Fibroblast of lung (primary cell): ENCODE measurements at regions not wholly inside any gene's neighbourhood (a gene's known extent, or its start where the extent isn't known, plus 50 kb on each side); places are given as distances from the start of the nearest gene placed in this dataset.

ENCODE experiments used
- DNase-seq, 2 donors: peaks; one replicate each; pipeline versions ENCODE4 v3.0.0 to v3.0.0-alpha.2; 2010; ENCODE audit warnings: low read depth in 2 of 2
- H2AFZ ChIP-seq: 2 replicates; pipeline ENCODE4 v1.5.1; 2012; ENCODE audit warnings: low read length, control low read depth, inconsistent platforms
- H3K27ac ChIP-seq: 2 replicates; pipeline ENCODE4 v1.5.1; 2011; ENCODE audit warnings: low read length, control low read depth; ENCODE audit not compliant: insufficient read depth
- H3K27me3 ChIP-seq: 2 replicates; pipeline ENCODE4 v1.5.1; 2011; ENCODE audit warnings: mild to moderate bottlenecking, low read length; ENCODE audit not compliant: control insufficient read depth, insufficient read depth
- H3K36me3 ChIP-seq: 2 replicates; pipeline ENCODE4 v1.5.1; 2011; ENCODE audit warnings: low read length; ENCODE audit not compliant: control insufficient read depth, insufficient read depth
- H3K4me1 ChIP-seq: 2 replicates; pipeline ENCODE4 v1.5.1; 2011; ENCODE audit warnings: low read length; ENCODE audit not compliant: control insufficient read depth, insufficient read depth; ENCODE audit errors: extremely low read depth
- H3K4me2 ChIP-seq: 2 replicates; pipeline ENCODE4 v1.5.1; 2011; ENCODE audit warnings: low read length, control low read depth; ENCODE audit not compliant: insufficient read depth; ENCODE audit errors: extremely low read depth
- H3K4me3 ChIP-seq, 4 experiments: fragments of 200-600 bp in 1 of 4; sonication (generic) in 1 of 4; replicated peaks in 1 of 4; 2 replicates each; pipeline ENCODE4 v1.5.1; 2011 to 2016; ENCODE audit warnings: low read length in 4 of 4, low read depth in 3 of 4, mild to moderate bottlenecking in 3 of 4, control low read depth in 2 of 4, inconsistent platforms in 1 of 4, mixed read lengths in 1 of 4; ENCODE audit not compliant: insufficient read depth in 1 of 4; ENCODE audit errors: control extremely low read depth in 1 of 4
- H3K79me2 ChIP-seq: 2 replicates; pipeline ENCODE4 v1.5.1; 2012; ENCODE audit warnings: mild to moderate bottlenecking, low read length, inconsistent platforms; ENCODE audit not compliant: control insufficient read depth, insufficient read depth
- H3K9ac ChIP-seq: 2 replicates; pipeline ENCODE4 v1.5.1; 2011; ENCODE audit warnings: mild to moderate bottlenecking, low read length, control low read depth; ENCODE audit not compliant: insufficient read depth
- H3K9me3 ChIP-seq: 2 replicates; pipeline ENCODE4 v1.5.1; 2012; ENCODE audit warnings: low read depth, low read length; ENCODE audit not compliant: control insufficient read depth, insufficient read depth
- H4K20me1 ChIP-seq: 2 replicates; pipeline ENCODE4 v1.5.1; 2011; ENCODE audit warnings: low read length; ENCODE audit not compliant: control insufficient read depth, insufficient read depth; ENCODE audit errors: extremely low read depth
- CTCF ChIP-seq, 2 donors: IDR thresholded peaks in 1 of 2; conservative IDR thresholded peaks in 1 of 2; 1 replicate in 1 of 2; 2 replicates in 1 of 2; pipeline ENCODE4 v1.5.1; 2011 to 2012; ENCODE audit warnings: low read length in 2 of 2, control low read depth in 1 of 2, inconsistent platforms in 1 of 2, low read depth in 1 of 2, mild to moderate bottlenecking in 1 of 2
- EZH2 ChIP-seq: IDR thresholded peaks from 2 replicates; pipeline ENCODE4 v1.5.1; 2012; ENCODE audit warnings: low read length, control low read depth, mild to moderate bottlenecking; ENCODE audit errors: missing control alignments

DNA sequence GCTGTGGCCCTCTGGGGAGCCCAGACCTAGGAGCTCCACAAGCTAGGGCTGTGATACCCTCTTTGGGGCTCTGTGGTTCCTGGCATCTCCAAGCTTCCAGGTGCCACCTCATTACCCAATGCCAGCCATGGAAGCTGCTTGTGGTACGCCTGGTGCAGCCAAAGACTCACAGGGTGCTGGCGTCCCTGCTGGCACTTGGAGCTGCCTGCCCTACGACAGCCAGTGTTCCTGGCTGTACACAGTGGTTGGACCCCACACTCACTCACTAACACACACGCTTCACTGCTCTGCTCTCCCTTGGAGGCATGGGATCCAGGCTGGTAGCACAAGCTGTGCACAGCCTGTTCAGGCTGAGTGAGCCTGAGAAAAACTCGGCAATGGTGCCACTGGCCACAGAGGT, 894.1 kb upstream of the PHF14 start:
- TF ChIP-seq CTCF (conservative IDR thresholded peaks at IDR 0.05 in 1 of 2, IDR thresholded peaks at IDR 0.05 in 1 of 2; ENCODE audit: low read depth in 1 of 2, low read length in 2 of 2) = no peak
- no peak for TF ChIP-seq EZH2
- no peak overlapping the region for H3K27ac ChIP-seq
- DNase-seq = no peak
- H3K4me3 ChIP-seq = no peak overlapping the region
- H4K20me1 ChIP-seq = no peaks in the 10 kb centered on the region
- H3K4me1 ChIP-seq = no peaks in the 10 kb centered on the region
- no peaks in the 10 kb centered on the region for H3K27me3 ChIP-seq
- no peak overlapping the region for H3K9ac ChIP-seq
- no peaks in the 10 kb centered on the region for H3K79me2 ChIP-seq
- no peak overlapping the region for H3K4me2 ChIP-seq
- no peaks in the 10 kb centered on the region for H3K36me3 ChIP-seq
- no peak overlapping the region for H2AFZ ChIP-seq
- no peaks in the 10 kb centered on the region for H3K9me3 ChIP-seq

DNA sequence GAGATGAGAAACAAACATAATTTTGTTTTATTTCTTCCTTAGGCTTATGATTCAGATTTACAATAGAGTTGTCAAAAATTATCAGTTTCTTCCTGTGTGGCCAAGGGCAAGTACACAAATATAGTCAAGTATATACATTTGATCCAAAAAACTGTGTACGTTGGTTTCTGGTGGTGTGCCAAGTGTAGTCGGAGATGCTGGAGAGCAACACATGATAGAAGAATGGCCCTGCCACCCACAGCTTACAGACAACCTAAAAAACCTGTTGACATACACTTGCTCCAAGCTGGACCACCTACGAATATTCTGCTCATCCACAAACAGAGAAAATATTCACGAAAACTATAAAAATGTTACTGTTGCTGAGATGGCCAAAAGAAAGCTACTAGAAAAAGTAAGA, 890.8 kb upstream of the PHF14 start:
- no peaks in the 10 kb centered on the region for H3K36me3 ChIP-seq
- H3K79me2 ChIP-seq = no peaks in the 10 kb centered on the region
- H3K27ac ChIP-seq = no peak overlapping the region
- no peaks in the 10 kb centered on the region for H4K20me1 ChIP-seq
- H3K4me2 ChIP-seq = no peak overlapping the region
- no peaks in the 10 kb centered on the region for H3K4me1 ChIP-seq
- no peak overlapping the region for H3K9ac ChIP-seq
- no peaks in the 10 kb centered on the region for H3K9me3 ChIP-seq
- no peak for DNase-seq
- H2AFZ ChIP-seq = no peak overlapping the region
- H3K27me3 ChIP-seq = no peaks in the 10 kb centered on the region
- H3K4me3 ChIP-seq = no peak overlapping the region
- TF ChIP-seq CTCF (conservative IDR thresholded peaks at IDR 0.05 in 1 of 2, IDR thresholded peaks at IDR 0.05 in 1 of 2; ENCODE audit: low read depth in 1 of 2, low read length in 2 of 2) = no peak
- no peak for TF ChIP-seq EZH2

GRCh38 chr7:10083766-10084165, 889.9 kb upstream of the PHF14 start:
- TF ChIP-seq EZH2 (no peak), CTCF (conservative IDR thresholded peaks at IDR 0.05 in 1 of 2, IDR thresholded peaks at IDR 0.05 in 1 of 2; ENCODE audit: low read depth in 1 of 2, low read length in 2 of 2) (no peak)
- H2AFZ ChIP-seq = no peak overlapping the region

More at GRCh38 chr7:10083766-10084165, 889.9 kb upstream of the PHF14 start:
- no peak overlapping the region for H3K9ac ChIP-seq
- no peaks in the 10 kb centered on the region for H3K9me3 ChIP-seq
- H3K27ac ChIP-seq = no peak overlapping the region
- no peak overlapping the region for H3K4me3 ChIP-seq
- no peaks in the 10 kb centered on the region for H3K4me1 ChIP-seq
- H3K4me2 ChIP-seq = no peak overlapping the region
- no peaks in the 10 kb centered on the region for H3K27me3 ChIP-seq
- no peaks in the 10 kb centered on the region for H4K20me1 ChIP-seq
- DNase-seq = no peak
- H3K36me3 ChIP-seq = no peaks in the 10 kb centered on the region
- H3K79me2 ChIP-seq = no peaks in the 10 kb centered on the region
